OCI-LY7 (cell line): ENCODE measurements at regions not wholly inside any gene's neighbourhood (a gene's known extent, or its start where the extent isn't known, plus 50 kb on each side); places are given as distances from the start of the nearest gene placed in this dataset.
A peak's percentile ranks its signal among the peaks of the same experiment; 100 is the strongest.

Experiments used
- BruUV-seq: library from RNA; stranded (reverse); fragments of 400-500 nt; replicated peaks from 2 replicates; lab custom pipeline; 2021; lab: Mats Ljungman, UMichigan
- CTCF ChIA-PET: fragments of 300-600 bp; sonication (Branson Sonifier 250); formaldehyde crosslinking; loops from one replicate; lab custom pipeline; 2022; ENCODE audit warnings: antibody characterized with exemption; ENCODE audit not compliant: unreplicated experiment; lab: Charles Lee
- POLR2A ChIA-PET: fragments of 300-600 bp; sonication (Branson Sonifier 250); formaldehyde crosslinking; loops from one replicate; lab custom pipeline; 2022; ENCODE audit warnings: antibody characterized with exemption; lab: Charles Lee
- DNase-seq: peaks from one replicate; pipeline ENCODE4 v3.0.0-alpha.2; 2015; ENCODE audit warnings: low spot score
- H2AFZ ChIP-seq: fragments of 200-600 bp; sonication (generic), shearing (Covaris generic); 2 replicates; pipeline ENCODE4 v1.6.1; 2014; ENCODE audit warnings: mild to moderate bottlenecking, antibody characterized with exemption, low read length, moderate library complexity
- H3K27ac ChIP-seq: fragments of 200-600 bp; sonication (generic); 2 replicates; pipeline ENCODE4 v1.5.1; 2014; ENCODE audit warnings: mixed run types, low read depth, mild to moderate bottlenecking, moderate library complexity, low read length, inconsistent platforms; ENCODE audit not compliant: poor library complexity, severe bottlenecking
- H3K36me3 ChIP-seq: fragments of 200-600 bp; sonication (generic); 2 replicates; pipeline ENCODE4 v1.6.1; 2014; ENCODE audit warnings: mild to moderate bottlenecking, antibody characterized with exemption, low read length, moderate library complexity, mixed read lengths; ENCODE audit not compliant: insufficient read depth
- H3K4me1 ChIP-seq: fragments of 200-600 bp; sonication (generic); 2 replicates; pipeline ENCODE4 v1.5.1; 2014; ENCODE audit warnings: mild to moderate bottlenecking, low read length; ENCODE audit not compliant: insufficient read depth, poor library complexity, severe bottlenecking
- H3K4me2 ChIP-seq: fragments of 200-600 bp; sonication (generic); 2 replicates; pipeline ENCODE4 v1.6.1; 2014; ENCODE audit warnings: mild to moderate bottlenecking, low read length
- H3K4me3 ChIP-seq: fragments of 200-600 bp; sonication (generic); 2 replicates; pipeline ENCODE4 v1.5.1; 2014; ENCODE audit warnings: mild to moderate bottlenecking, low read depth, low read length; ENCODE audit not compliant: poor library complexity, severe bottlenecking
- H3K79me2 ChIP-seq: fragments of 200-600 bp; sonication (generic); 2 replicates; pipeline ENCODE4 v1.6.1; 2016; ENCODE audit warnings: low read depth, mild to moderate bottlenecking, low read length, moderate library complexity, mixed read lengths; ENCODE audit not compliant: insufficient read depth
- H3K9me2 ChIP-seq: fragments of 200-600 bp; sonication (generic); 2 replicates; pipeline ENCODE4 v1.6.1; 2016; ENCODE audit warnings: mild to moderate bottlenecking, low read length, mixed read lengths; ENCODE audit not compliant: insufficient read depth
- H3K9me3 ChIP-seq: fragments of 200-600 bp; sonication (generic); 2 replicates; pipeline ENCODE4 v1.6.1; 2014; ENCODE audit warnings: mild to moderate bottlenecking, mixed run types, low read length, mixed read lengths
- H4K20me1 ChIP-seq: fragments of 200-600 bp; sonication (generic); 2 replicates; pipeline ENCODE4 v1.6.1; 2014; ENCODE audit warnings: mild to moderate bottlenecking, antibody characterized with exemption, low read length, moderate library complexity, mixed read lengths; ENCODE audit not compliant: insufficient read depth
- EZH2phosphoT487 ChIP-seq: fragments of 200-600 bp; sonication (generic); IDR thresholded peaks from 2 replicates; pipeline ENCODE4 v1.6.1; 2018; ENCODE audit warnings: low read depth, borderline replicate concordance, mild to moderate bottlenecking, mixed run types, antibody characterized with exemption, low read length, moderate library complexity, mixed read lengths
- intact Hi-C: fragments of 100-400 bp; cut with micrococcal nuclease; formaldehyde crosslinking; loops from one replicate; pipeline ENCODE4 v1.10.0; 2022; ENCODE audit not compliant: unreplicated experiment
- TF ChIP-seq, protein P1 (sequence below): fragments of 200-600 bp; sonication (generic); conservative IDR thresholded peaks from 2 replicates; pipeline ENCODE4 v1.5.1; 2014; ENCODE audit warnings: mild to moderate bottlenecking, antibody characterized with exemption, low read length, moderate library complexity, mixed read lengths

DNA sequence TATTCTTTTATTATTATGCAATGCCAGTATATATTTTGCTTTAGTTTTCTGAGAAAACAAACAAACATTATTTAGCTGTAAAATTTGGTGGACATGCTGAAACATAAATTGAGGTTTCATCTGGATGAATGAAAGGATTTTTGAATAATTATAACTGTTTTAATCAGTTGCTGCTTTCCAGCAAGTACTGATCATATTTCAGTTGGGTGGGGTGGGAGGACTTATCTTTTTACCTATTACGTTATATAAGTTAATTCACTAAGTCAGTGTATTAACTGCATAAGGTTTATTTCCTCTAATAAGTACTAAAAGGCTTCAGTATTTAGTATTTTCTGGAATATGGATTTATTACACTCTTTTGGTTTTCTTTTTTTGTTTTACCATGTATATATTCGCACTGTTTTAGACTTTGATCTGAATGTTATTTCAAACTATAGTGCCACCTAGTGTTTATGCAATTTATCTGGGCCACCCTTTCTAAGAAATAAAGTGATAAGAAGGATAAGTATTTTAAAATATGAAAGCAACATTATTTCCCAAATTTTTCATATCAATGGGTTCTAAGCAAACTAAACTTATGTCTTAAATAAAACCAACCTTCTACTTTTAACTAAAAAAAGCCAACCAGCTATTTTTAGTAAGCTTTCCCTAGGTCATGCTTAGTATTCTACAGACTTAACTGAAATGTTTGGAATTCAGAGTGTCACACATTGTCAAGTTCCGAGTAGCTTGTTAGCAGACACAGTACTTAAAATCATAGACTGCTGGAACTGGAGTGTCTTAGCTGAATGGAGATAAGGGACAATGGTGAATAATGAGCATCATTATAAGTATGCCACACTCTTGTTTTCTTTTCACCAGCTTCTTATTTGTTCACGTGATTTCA, 105.4 kb upstream of the MCHR2 start:
- Histone ChIP-seq H3K36me3 (no peaks in the 10 kb centered on the region), H4K20me1 (no peaks in the 10 kb centered on the region), H3K27ac (no peak overlapping the region), H2AFZ (no peak overlapping the region), H3K4me1 (no peaks in the 10 kb centered on the region), H3K79me2 (no peaks in the 10 kb centered on the region), H3K4me3 (no peak overlapping the region), H3K4me2 (no peak overlapping the region), H3K9me3 (no peaks in the 10 kb centered on the region), H3K9me2 (no peaks in the 10 kb centered on the region)
- intact Hi-C loops: loop anchor here (5.0 kb wide), 2 partner anchors 97 to 563 kb away; no protein-coding TSS in a partner anchor
- peak; percentile 34 for DNase-seq
- ChIA-PET CTCF (no interaction called here), POLR2A (interaction anchor here (0.9 kb wide), 1 partner anchor 233 kb away, joined by 3 read pairs; no protein-coding TSS in a partner anchor)
- no peak for TF ChIP-seq EZH2phosphoT487
- TF ChIP-seq, protein P1, sequence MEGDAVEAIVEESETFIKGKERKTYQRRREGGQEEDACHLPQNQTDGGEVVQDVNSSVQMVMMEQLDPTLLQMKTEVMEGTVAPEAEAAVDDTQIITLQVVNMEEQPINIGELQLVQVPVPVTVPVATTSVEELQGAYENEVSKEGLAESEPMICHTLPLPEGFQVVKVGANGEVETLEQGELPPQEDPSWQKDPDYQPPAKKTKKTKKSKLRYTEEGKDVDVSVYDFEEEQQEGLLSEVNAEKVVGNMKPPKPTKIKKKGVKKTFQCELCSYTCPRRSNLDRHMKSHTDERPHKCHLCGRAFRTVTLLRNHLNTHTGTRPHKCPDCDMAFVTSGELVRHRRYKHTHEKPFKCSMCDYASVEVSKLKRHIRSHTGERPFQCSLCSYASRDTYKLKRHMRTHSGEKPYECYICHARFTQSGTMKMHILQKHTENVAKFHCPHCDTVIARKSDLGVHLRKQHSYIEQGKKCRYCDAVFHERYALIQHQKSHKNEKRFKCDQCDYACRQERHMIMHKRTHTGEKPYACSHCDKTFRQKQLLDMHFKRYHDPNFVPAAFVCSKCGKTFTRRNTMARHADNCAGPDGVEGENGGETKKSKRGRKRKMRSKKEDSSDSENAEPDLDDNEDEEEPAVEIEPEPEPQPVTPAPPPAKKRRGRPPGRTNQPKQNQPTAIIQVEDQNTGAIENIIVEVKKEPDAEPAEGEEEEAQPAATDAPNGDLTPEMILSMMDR: peak; percentile 93
- no TSS peak for BruUV-seq

DNA sequence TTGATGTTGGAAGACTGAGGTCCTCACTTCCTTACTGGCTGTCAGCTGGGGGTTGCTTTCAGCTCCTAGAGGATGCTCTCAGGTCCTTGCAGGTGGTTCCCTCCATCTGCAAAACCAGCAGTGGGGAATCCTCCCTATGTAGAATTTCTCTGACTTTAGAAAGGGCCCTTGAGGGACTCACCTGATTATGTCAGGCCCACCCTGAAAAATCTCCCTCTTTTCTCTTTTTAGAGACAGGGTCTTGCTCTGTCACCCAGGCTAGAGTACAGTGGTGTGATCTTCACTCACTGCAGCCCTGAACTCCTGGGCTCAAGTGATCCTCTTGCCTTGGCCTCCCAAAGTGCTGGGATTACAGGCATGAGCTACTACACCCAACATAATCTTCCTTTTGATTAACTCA, 102.9 kb upstream of the MCHR2 start:
- Histone ChIP-seq H3K79me2 (no peaks in the 10 kb centered on the region), H3K4me3 (no peak overlapping the region), H3K4me1 (no peaks in the 10 kb centered on the region), H3K9me3 (no peaks in the 10 kb centered on the region), H4K20me1 (no peaks in the 10 kb centered on the region), H3K36me3 (no peaks in the 10 kb centered on the region), H3K4me2 (no peak overlapping the region), H2AFZ (no peak overlapping the region), H3K27ac (no peak overlapping the region), H3K9me2 (no peaks in the 10 kb centered on the region)
- DNase-seq: no peak
- TF ChIP-seq, protein P1: no peak
- no peak for TF ChIP-seq EZH2phosphoT487
- CTCF ChIA-PET: no interaction called here
- intact Hi-C loops: loop anchor here (2.0 to 5.0 kb wide), 2 partner anchors 95 to 228 kb away; no protein-coding TSS in a partner anchor
- POLR2A ChIA-PET: no interaction called here
- BruUV-seq: no TSS peak

DNA sequence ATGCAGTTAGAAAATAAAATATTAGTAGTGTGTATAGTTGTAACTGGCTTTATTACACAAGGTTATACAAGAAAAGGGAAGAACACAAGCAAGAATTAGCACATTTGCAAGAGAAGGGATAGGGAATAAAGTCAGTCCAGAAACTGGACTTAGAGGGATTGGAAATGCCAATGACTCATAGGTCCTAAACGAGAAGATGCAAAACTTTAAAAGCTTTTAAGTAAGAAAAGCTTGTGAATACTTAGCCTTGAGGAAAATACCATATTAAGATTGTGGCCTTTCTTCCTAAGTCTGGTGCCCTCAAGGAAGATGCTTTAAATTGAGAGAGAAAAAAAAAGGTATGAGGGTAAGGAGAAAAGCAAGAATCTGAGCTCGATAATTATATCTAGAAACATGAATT, 102.3 kb upstream of the MCHR2 start:
- no peak for DNase-seq
- no peaks in the 10 kb centered on the region for H3K4me1 ChIP-seq
- no peak overlapping the region for H3K27ac ChIP-seq
- H3K4me2 ChIP-seq: no peak overlapping the region
- no peaks in the 10 kb centered on the region for H3K36me3 ChIP-seq
- ChIA-PET POLR2A (no interaction called here), CTCF (no interaction called here)
- no peaks in the 10 kb centered on the region for H3K79me2 ChIP-seq
- no peaks in the 10 kb centered on the region for H3K9me2 ChIP-seq
- H3K9me3 ChIP-seq: no peaks in the 10 kb centered on the region
- intact Hi-C loops: loop anchor here (2.0 to 5.0 kb wide), 2 partner anchors 94 to 228 kb away; no protein-coding TSS in a partner anchor
- H3K4me3 ChIP-seq: no peak overlapping the region
- no peaks in the 10 kb centered on the region for H4K20me1 ChIP-seq
- BruUV-seq: no TSS peak
- no peak overlapping the region for H2AFZ ChIP-seq
- TF ChIP-seq, protein P1: no peak
- TF ChIP-seq EZH2phosphoT487: no peak
